Bone marrow (tissue), 2 donors: ENCODE measurements at regions not wholly inside any gene's neighbourhood (a gene's known extent, or its start where the extent isn't known, plus 50 kb on each side); places are given as distances from the start of the nearest gene placed in this dataset.

Source experiments
- DNase-seq, 2 donors: peaks; one replicate each; lab custom pipeline; 2025; lab: John Stamatoyannopoulos, UW

DNA sequence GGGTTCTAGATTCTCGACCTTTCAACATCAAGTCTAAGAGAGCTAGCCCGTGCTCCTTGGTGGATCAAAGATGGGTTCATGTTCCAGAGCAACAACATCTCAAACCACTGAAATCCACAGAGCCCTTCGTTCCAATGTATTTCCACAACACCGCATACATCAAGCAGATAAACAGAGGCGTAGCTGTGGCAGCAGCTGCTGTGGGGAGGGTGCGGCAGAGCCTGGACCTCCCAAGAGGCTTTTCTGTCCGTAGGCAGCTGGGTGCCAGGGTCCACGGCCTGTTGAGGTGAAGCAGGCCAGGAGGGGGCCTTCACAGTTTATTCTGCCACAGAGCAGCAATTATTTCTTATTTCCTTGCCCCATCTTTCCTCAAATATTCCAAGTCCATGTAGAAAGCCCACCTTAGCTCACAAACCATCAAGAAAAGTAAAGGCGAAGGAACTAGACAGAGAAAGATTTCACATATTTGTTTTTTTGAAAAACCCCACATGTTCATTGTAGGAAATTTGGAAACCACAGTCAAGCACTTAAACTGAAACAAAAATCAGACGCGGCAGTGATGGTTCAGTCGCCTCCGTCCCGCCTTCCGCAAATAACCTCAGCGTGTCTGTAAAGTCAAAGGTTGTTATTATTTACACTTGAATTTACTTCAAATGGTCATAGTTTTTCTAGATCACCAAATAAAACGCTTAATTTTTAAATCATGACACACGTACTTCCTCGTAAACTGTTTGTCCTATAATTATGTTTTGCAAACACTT is 144.6 kb upstream of the FOXF1 start:
- DNase-seq, result no peak

DNA sequence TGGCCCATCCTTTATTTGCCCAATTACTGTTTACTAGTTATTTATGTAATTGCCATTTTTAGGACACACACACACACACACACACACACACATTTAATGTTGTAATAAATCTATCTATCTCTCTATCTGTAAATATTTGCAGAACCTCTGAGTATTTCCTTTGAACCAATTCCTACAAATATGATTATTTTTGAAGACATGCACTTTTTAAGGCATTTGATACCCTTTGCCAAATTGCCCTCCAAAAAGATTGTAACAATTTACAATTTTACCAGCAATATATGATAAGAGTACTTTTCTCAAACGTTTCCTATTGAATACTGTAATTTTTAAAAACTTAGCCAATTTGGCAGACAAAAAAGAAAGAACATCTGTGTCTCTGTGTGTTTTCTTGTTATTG is 143.8 kb upstream of the FOXF1 start:
- no peak for DNase-seq

DNA sequence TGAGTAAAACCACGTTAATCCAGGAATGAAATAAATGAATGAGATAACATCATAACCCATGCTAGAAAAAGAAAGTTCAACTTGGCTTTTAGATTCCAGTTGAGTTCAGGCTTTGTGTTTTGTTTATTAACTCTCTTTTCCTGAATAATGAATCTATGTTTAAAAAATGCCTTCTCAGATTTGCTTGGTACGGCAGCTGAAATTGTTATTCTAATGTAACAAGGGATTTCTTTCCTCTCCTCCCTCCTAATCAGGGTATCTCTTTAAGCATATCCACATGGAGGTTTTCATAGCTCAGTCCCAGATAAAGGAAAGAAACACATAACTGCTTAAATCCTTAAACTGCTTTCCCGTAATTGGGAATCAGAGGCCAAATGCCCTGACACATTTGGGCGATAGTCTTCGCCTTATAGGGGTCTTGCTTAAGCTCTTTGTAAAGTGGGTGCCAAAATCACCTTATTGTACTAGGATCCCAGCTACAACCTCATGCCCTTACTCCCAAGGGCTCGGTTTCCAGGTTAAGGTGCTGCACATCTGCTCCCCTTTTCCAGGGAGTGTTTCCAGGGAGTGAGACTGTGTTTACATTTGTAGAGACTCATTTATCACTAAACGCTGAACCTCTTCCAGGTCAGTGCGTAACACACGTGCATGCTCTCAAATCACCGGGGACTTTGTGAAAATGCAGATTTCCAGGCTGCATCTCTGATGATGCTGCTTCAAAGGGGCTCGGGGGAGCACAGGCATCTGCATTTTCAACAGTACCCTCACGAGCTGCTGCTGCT is 142.8 kb upstream of the FOXF1 start:
- no peak for DNase-seq

DNA sequence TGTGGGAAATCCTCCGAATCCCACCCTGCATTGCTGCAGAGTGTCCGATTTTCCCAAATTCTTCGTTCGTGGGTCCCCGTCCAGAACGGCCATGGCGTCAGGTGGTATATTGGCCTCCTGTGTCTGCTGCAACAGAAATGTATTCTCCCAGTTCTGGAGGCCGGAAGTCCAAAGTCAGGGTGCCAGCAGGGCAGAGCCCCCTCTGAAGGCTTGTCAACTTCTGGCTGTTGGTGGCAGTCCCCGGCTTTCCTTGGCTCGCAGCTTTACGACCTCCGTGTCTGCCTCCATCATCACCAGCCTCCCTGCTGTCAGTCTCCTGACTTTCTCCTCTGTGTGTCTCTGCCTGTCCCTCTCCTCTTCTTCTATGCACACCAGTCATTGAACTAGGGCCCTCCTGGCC is 142.1 kb upstream of the FOXF1 start:
- DNase-seq, result no peak

DNA sequence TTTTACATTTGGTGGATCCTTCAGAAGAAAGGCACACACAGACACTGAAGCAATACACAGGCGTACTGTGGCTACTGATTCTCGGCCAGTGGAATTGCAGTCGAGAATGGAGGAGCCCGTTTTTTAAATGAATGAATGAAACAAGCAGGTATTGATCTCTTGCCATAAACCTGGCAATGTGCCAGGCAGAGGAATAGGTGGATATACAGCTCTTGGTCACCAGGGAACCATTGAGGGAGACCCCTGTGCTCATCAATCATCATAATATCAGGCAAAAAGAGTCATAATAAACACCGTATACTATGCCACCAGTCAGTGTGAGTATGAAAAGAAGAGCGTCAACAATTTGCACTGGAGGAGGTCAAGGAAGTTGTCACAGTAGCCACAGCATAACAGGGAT is 140.3 kb upstream of the FOXF1 start:
- no peak for DNase-seq

DNA sequence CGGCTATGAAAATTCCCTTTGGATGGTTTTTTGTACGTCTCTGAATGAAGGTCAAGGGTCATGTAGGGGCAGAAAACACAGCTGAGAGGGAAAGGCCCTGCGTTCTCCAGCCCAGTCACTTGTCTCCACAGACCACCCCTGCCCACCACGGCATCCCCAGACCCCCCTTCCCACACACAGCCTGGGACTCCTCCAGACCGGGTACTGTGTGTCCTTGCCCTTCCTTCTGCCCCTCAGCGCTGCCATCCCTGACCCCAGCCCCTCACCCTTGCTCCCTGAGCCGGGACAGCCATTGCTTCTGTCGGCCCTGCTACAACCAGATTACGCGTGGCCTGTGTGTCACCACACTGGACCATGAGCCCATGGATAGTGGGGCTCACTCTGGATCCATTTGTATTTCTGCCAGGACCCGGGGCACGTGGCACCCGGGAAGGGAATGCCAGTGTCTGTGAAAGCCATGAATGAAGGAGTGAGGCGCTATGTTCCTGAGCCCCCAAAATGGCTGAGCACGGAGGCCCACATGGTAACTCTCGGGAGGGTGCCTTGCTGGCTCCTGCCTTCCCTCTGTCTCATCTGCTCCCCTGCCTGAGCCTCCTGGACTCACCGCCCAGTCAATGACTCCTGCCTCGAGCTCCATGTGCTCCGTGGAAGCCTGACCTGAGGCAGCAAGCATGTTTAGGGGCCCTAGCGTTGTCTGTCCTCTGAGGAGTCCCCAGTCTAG is 139.1 kb upstream of the FOXF1 start:
- no peak for DNase-seq

DNA sequence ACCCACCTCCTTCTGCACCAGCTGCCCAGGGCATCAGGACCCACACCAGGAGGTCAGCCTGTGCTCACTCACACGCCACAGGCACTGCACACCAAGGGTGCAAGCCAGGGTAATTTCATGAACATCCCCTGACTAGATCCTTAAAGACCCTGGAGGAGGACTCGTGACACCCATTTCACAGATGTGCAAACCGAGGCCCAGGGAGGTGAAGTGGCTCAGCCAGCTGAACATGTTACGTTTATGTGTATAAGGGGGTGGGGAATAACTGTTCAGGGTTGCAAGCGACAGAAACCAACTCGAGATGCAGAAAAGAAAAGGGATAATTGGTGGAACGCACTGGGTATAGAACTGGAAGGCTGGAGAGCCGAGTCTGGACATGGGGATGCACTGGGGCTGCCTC is 138.1 kb upstream of the FOXF1 start:
- no peak for DNase-seq

DNA sequence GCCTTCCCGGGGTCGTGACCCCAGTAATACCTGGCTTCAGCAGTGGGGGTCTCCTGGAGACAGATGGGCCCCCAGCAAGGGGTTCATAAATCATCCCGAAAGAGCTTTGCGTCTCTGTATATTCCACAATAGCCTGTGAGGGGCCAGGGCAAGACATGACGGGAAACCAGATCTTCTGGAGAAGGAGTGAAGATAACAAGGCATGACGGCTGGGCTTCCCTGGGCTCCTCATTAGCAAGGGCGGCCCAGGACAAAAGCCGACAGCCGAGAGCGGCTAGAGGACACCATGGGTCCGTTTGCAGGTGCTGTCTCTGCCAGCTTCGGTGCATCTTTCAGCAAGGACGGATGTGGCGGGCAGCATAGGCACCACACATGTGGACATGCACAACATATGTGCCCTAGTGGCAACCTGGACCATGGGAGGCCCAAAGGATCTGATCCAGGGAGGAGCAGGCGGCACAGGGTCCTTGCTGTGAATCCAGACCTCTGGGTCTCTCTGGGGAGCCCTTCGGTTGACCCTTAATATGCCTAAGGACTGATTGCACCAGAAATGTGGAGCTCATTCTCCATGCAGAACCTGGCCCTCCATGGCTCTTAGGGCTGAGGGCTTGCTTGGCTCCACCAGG is 136.9 kb upstream of the FOXF1 start:
- no peak for DNase-seq

DNA sequence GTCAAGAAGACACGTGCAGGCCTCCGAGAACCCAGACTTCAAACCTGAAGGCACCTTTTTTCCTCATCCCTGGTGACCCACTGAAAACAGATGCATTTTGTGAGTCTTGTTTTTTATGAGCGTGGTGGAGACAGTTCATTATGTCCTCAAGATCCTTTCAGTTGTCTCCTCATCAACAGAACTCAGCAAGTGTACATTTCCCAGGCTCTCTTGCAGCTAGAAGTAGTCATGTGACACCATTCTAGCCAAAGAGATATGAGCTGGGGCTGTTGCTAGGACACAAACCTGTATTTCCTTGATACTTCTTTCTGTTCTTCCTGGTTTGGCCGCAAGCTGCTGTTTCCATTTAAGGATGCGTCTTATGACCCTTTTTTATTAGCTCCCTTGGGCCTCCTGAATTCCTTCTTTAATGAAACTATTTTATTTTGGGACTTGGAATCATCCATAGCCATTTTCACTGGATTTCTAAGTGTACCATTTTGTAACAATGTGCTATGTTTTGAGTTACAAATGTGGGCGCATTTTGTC is 135.7 kb upstream of the FOXF1 start:
- DNase-seq, result no peak

DNA sequence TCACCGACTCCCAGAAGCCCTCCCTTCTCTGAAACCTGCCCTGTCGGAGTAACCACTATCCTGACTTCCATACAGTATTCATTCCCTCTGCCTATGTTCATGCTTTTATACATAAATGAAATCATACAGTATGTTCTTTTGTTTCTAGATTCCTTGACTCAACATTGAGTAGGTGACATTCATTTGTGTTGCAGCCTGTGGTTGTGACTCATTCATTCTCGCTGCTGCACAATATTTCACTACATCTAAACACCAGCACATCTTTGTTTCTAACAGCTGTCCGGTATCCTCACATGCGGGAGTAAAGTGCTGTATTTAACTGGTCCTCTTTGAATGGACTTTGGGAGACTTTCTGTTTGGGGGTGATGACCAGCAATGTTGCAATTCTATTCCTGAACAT is 135.0 kb upstream of the FOXF1 start:
- no peak for DNase-seq

DNA sequence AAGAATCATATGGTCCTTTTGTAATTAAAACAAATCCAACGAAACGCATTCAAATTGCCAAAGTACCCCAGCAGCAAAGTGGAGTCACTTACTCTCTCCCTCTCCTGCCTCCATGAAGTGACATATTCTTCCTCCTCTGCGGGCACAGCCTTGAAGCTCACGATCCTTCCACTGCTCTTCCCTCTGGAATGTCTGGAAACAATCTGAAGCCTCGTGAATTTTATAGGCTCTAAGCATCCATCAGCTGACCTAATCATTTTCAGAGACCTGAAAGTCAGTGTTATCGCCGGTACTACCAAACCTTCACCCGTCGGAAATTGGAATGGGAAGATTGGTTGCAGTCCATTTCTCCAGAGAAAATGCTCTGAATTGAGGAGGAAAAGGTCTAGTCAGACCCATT is 134.5 kb upstream of the FOXF1 start:
- no peak for DNase-seq

DNA sequence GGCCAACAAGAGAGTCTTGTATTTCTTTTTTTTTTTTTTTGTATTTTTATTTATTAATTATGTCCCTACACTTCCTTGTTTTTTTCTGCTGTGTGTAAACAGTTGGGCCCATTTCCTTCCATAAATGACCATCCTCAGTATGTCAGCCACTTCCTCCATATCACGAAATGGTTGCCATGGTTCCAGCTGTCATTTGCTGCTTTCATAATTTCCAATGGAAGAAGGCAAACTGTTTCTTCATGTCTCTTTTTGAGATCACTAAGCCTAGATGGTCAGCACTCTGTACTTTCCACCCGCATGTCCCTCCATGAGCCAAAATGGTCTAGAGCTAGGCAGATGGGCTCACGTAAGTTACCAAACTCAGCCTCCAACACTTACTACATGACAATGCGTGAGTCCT is 133.5 kb upstream of the FOXF1 start:
- DNase-seq, result no peak

DNA sequence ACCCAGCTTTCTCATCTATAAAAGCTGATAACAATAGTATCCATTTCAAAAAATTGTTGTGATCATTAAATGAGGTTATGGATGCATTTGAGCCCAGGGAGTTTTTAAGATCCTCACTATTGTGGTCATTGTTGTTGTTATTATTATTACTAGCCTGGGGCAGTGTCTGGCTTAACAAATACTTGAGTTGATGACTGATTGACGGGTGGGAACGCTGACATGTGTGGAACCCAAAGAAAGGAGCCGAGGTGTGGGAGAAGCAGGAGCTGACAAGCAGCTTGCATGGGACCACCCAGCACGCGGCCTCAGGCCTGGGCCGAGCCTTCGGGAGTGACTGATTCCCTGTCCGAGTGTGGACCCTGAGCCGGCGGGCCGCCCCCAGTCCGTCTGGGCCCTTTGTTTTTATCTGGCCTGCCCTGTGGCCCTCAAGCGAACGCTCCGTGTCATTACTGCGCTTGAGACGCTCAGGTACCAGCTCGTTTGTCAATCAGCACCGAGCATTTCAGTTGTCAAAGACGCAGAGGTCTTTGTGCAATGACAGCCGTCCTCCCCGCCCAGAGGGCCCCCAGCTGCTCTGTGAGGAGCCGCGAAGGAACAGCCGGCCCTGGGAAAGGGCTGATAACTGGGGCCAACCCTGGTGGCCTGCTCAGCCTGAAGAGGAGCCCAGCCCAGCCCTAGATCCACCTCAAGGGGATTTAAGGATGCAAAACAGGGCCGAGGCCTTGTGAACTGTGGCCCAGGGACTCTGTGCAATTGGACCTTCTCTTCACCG is 132.9 kb upstream of the FOXF1 start:
- no peak for DNase-seq

DNA sequence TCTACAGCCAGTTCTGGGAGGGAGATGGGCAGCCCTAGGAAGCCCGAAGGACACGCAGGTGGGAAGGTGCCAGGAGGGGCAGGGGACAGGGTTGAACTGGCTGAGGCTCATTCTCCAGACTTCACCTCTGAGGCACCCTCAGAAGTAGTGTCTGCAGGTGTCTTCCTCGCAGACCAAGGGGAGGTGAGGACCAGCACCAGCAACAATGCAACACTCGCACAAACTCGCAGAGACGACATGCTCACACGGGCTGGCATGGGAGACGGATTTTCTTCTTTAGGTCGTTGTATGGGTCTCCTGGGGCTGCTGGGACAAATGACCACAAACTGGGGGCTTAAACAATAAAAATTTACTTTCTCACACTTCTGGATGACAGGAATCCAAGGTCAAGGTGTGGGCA is 132.2 kb upstream of the FOXF1 start:
- DNase-seq, result no peak

DNA sequence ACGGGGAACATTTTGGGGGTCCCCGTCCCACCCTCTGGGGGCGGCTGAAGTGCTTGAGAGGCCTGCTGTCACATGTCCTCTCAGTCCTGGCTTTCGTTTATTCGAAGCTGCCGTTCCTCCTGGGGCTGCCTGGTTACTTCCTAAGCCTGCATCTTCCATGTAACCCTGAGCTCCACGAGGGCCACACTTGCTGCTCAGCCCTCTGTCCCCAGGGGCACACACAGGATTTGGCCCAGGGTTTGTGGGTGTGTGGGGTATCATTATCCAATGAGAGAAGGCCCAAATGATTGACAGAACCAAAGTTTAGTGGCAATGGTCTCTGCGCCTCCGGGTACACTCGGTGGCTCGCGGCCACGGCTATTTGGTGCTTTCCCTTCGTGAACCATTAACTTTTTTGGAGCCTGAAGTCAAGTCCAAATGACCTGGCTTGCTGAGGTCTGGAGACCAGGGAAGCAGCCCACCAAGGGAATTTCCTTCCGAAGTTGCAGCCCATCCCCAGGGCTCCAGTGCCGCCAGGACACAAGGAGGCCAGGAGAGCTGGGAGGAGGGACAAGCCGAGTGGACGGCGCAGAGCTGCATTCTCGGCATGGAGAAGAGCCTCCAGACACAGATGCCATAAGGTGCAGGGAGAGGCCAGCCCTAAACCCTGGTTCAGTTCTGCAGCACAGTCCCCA is 131.4 kb upstream of the FOXF1 start:
- no peak for DNase-seq

DNA sequence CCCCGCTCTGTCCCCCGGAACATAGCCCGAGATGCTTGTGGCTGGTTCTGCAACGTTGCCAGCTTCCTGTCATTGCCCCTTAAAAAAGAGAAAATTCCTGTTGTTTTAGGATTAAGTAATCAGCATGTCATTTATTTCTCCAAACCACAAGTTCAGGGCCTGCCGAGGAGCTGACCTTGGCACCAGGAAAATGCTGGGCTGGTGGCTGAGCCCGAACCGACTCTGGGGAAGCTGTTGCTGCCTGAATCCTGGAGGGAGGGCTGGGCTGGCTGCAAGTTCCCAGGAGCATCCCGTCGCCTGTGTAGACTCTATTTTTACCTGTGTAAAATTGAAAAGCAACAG is 130.9 kb upstream of the FOXF1 start:
- no peak for DNase-seq

DNA sequence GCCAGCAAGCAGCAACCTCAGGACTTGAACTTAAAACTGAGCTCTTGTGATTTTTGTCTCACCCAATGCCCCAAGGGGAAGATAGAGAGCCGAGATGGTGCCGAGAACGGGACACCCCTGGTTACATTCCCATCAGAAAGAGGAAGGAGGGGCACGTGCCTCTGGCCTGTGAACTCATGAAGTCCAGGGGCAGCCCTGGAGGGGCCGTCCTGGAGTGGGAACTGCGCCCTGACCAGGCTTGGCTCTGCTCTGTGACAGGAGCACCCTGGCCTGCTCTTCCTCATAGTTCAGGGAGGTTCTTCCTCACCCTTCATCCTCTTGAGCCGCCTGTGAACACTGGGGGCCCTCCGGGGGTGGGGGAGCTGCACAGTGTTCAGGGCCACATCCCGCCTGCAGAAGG is 130.3 kb upstream of the FOXF1 start:
- no peak for DNase-seq

DNA sequence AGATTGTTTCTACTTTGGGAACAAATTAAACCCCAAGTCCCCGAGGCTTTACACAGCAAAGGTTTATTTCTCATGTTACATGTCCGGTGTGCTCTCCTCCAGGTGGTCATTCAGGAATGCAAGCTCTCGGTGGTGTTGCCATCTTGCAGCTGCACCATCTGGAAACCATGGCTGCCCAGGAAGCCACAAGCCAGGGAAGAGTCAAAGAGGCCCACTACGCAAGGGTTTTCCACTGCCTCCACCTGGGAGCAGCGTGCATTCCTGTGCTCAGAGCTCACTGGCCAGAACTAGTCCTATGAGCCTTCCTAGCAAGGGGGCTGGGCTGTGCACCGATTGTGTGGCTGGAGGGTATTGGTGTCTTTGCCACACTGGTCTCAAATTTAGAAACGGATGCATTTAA is 128.8 kb upstream of the FOXF1 start:
- DNase-seq, result no peak

DNA sequence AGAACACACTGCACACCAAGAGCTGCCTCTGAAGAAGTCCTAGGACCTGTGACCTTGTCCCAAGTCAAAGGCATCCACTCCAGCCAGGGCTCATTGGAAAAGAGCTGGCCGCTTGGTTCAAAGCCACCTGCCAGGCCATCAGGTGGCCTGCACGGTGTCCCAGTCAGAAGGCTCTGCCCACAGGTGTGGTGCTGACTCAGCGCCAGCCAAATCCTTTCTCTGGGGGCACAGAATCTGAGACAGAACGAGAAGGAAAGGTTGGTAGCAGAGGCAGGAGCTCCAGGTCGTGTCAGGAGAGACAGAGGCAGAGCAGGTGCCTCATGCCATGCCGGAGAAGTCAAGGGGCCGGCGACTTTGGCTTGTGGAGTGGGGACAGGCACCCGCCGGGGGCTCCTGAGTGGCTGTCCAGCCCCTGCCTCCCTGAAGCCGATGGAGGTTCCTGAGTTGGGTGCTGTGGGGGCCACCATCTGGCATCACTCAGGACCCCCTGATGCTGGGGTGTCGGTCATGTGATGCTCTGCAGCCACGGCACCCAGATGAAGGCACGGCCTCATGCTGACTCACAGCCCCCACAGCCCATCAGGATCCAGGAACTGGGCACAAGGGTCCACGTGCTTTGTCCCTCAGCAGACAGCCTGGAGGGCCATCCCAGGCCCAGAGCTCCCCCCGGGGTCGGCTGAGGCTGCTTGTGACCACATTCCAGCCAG is 128.1 kb upstream of the FOXF1 start:
- DNase-seq, result no peak

DNA sequence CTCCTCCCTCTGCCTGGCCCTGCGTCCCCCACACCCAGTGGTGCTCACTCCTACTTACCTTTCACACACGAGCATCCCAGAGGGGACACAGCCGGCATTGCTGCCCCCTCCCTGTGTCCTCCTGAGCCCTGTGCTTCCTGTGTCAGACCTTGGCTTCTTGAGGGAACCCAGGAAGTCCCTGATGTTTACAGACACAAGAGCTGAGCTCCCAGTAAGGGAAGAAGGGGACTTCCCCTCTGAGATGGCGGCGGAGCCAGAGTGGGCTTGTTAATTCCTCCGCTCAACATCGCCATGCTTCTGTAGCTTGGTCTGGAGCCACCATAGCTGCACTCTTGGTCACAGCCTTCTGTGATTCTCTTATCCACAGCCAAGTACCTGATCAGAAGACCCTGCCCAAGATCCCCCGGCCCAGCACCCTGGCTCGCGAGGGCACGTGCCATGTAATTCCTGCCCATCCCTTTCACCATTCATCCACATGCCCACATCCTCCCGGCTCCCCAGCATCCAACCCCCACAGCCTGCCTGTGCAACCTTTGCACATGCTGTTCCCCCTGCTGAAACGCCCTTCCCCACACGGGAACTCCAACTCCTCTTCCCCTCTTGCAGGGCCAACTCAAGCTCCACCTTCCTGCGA is 127.4 kb upstream of the FOXF1 start:
- no peak for DNase-seq
